CD4-positive, CD25-positive, alpha-beta regulatory T cell (primary cell): ENCODE measurements at regions not wholly inside any gene's neighbourhood (a gene's known extent, or its start where the extent isn't known, plus 50 kb on each side); places are given as distances from the start of the nearest gene placed in this dataset.

ENCODE experiments used
- ATAC-seq, 2 donors: fragments of 150-1000 bp; cut with Tn5 transposase; one replicate each; pipeline ENCODE4 v1.10.0; 2021; ENCODE audit warnings: low read depth in 2 of 2, moderate number of reproducible peaks in 2 of 2, moderate library complexity in 1 of 2
- DNase-seq, 3 donors: peaks; one replicate each; pipeline versions ENCODE4 v3.0.0 to v3.0.0-alpha.2; 2012 to 2022; ENCODE audit warnings: mixed read lengths in 1 of 3
- H3K27ac ChIP-seq: one replicate; pipeline ENCODE4 v1.7.0; 2013; ENCODE audit warnings: mild to moderate bottlenecking, low read length; ENCODE audit not compliant: insufficient read depth, poor library complexity, severe bottlenecking
- H3K27me3 ChIP-seq: one replicate; pipeline ENCODE4 v1.7.0; 2013; ENCODE audit warnings: low read length; ENCODE audit not compliant: control insufficient read depth, insufficient read depth
- H3K36me3 ChIP-seq: one replicate; pipeline ENCODE4 v1.7.0; 2013; ENCODE audit warnings: mild to moderate bottlenecking, low read length, moderate library complexity; ENCODE audit not compliant: control insufficient read depth, insufficient read depth
- H3K4me1 ChIP-seq: 2 replicates; pipeline ENCODE4 v1.7.0; 2013; ENCODE audit warnings: mild to moderate bottlenecking, low read length; ENCODE audit not compliant: insufficient read depth, control insufficient read depth, poor library complexity, severe bottlenecking
- H3K4me3 ChIP-seq: one replicate; pipeline ENCODE4 v1.7.0; 2013; ENCODE audit warnings: low read depth, mild to moderate bottlenecking, low read length, moderate library complexity
- H3K9me3 ChIP-seq, 2 experiments: 1 replicate in 1 of 2; 2 replicates in 1 of 2; pipeline ENCODE4 v1.7.0; 2013; ENCODE audit warnings: low read length in 2 of 2, mild to moderate bottlenecking in 1 of 2, moderate library complexity in 1 of 2; ENCODE audit not compliant: control insufficient read depth in 2 of 2
- H3K27ac Mint-ChIP-seq, 3 donors: one replicate each; pipeline ENCODE4 v1.8.0; 2020 to 2022; ENCODE audit warnings: mild to moderate bottlenecking in 3 of 3, mixed read lengths in 3 of 3, moderate library complexity in 2 of 3
- H3K27me3 Mint-ChIP-seq: one replicate; pipeline ENCODE4 v1.8.0; 2022; ENCODE audit warnings: mild to moderate bottlenecking, mixed read lengths
- H3K36me3 Mint-ChIP-seq: one replicate; pipeline ENCODE4 v1.8.0; 2020; ENCODE audit warnings: mixed read lengths
- H3K4me1 Mint-ChIP-seq, 4 donors: one replicate each; pipeline ENCODE4 v1.8.0; 2020 to 2022; ENCODE audit warnings: mixed read lengths in 4 of 4, mild to moderate bottlenecking in 1 of 4
- H3K4me3 Mint-ChIP-seq, 4 donors: one replicate each; pipeline ENCODE4 v1.8.0; 2020 to 2022; ENCODE audit warnings: mild to moderate bottlenecking in 4 of 4, mixed read lengths in 4 of 4, moderate library complexity in 3 of 4
- H3K9me3 Mint-ChIP-seq, 7 donors: one replicate each; pipeline ENCODE4 v1.8.0; 2020 to 2022; ENCODE audit warnings: mixed read lengths in 7 of 7, mild to moderate bottlenecking in 3 of 7, moderate library complexity in 2 of 7

DNA sequence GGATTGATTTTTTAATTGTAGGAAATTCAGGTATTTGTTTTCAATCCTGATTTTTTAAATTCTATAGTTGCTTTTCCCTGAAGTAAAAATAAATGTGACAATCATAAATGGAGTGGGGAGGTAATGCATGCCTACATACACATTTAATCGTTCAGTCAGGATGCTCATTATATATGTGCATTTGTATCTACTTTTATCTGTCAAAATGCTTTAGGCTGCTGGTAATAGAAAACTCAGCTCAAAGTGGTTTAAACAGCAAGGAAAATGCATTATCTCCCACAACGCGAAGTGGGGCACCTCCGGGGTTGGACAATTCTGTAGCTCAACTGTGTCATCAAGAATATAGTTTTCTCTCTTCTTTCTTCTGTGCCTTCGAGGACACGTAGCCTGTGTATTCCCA lies 116.4 kb upstream of the SASH1 start:
- Histone ChIP-seq H3K4me1 (no peaks in the 10 kb centered on the region), H3K27me3 (peaks cover 2% of the 10 kb centered on the region), H3K9me3 (no peaks in the 10 kb centered on the region), H3K27ac (no peak overlapping the region), H3K36me3 (no peaks in the 10 kb centered on the region), H3K4me3 (no peak overlapping the region)
- Mint-ChIP-seq H3K4me1 (no peaks in the 10 kb centered on the region), H3K9me3 (peaks cover 0 to 6% (median 0%) of the 10 kb centered on the region in 7 donors), H3K4me3 (no peak overlapping the region), H3K27me3 (peaks cover 7% of the 10 kb centered on the region), H3K36me3 (no peaks in the 10 kb centered on the region), H3K27ac (no peak overlapping the region)
- ATAC-seq (no peak), DNase-seq (no peak)

DNA sequence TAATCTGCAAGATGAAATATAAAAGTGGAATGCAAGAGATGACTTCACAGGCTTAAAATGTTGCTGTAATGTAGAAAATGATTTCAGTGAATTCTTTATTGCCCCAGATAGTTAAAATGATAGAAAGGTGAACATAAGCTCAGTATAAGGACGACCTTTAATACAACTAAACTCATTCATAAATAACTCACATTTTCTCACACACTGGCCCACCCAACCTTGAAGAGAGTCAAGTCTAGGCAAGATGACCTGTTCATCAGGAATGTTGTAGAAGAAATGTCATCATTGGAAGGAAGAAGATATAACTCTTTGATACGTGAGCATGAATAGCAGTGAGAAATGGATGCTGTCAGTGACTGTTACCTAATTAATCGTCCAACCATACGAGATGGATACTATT lies 111.1 kb upstream of the SASH1 start:
- H3K4me1 ChIP-seq = no peaks in the 10 kb centered on the region
- no peaks in the 10 kb centered on the region for H3K4me1 Mint-ChIP-seq
- H3K27ac Mint-ChIP-seq = no peak overlapping the region
- H3K9me3 Mint-ChIP-seq = peaks cover 0 to 5% (median 2%) of the 10 kb centered on the region in 7 donors
- no peak overlapping the region for H3K4me3 ChIP-seq
- no peak overlapping the region for H3K27ac ChIP-seq
- no peaks in the 10 kb centered on the region for H3K27me3 ChIP-seq
- no peaks in the 10 kb centered on the region for H3K9me3 ChIP-seq
- H3K36me3 Mint-ChIP-seq = peaks cover 4% of the 10 kb centered on the region
- H3K4me3 Mint-ChIP-seq = no peak overlapping the region
- no peaks in the 10 kb centered on the region for H3K36me3 ChIP-seq
- DNase-seq = no peak
- peaks cover 4% of the 10 kb centered on the region for H3K27me3 Mint-ChIP-seq
- ATAC-seq = no peak

DNA sequence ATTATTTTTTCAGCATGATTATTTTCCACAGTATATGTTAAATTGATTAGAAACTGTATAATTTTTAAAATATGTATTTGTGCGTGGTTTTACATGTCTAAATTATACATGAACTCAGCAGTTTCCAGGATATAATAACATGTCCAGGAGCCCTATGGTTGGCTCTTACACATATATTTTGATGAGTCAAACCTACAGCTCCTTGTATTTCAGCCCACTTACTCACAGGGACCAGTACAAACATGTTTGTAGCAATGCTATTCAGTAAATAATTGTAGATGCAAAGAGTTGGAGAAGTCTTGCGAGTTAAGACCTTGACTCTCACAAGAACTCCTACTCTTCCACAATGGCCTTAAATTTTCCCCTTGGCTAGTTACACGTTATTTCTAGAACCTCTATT lies 107.2 kb upstream of the SASH1 start:
- DNase-seq (no peak), ATAC-seq (no peak)
- no peak overlapping the region for H3K27ac ChIP-seq
- H3K36me3 Mint-ChIP-seq = peaks cover 4% of the 10 kb centered on the region
- H3K27me3 ChIP-seq = no peaks in the 10 kb centered on the region
- H3K27me3 Mint-ChIP-seq = peaks cover 4% of the 10 kb centered on the region
- no peak overlapping the region for H3K27ac Mint-ChIP-seq
- no peaks in the 10 kb centered on the region for H3K9me3 ChIP-seq
- H3K4me3 ChIP-seq = no peak overlapping the region
- no peak overlapping the region for H3K4me3 Mint-ChIP-seq
- no peaks in the 10 kb centered on the region for H3K4me1 ChIP-seq
- no peaks in the 10 kb centered on the region for H3K4me1 Mint-ChIP-seq
- H3K36me3 ChIP-seq = no peaks in the 10 kb centered on the region
- H3K9me3 Mint-ChIP-seq = peaks cover 0 to 4% (median 2%) of the 10 kb centered on the region in 7 donors

DNA sequence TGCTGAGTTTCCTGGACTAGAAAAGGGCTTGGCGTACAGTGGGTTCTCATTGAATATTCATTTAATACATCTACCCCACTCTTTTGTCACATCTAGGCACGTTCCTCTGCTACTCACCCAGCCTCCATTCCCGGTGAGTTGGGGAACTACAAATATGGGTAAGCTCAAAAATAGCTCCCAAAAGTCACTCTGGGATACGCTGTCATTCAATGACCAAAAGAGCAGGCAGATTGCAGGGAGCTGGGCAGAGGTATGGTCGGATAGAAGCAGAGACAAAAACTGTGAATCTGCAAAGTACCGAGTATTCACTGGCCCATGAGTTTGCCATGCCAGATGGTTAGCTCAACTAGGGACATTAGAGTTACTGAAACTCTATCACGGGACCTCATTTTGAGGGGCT lies 103.9 kb upstream of the SASH1 start:
- H3K27me3 ChIP-seq = no peaks in the 10 kb centered on the region
- H3K27ac ChIP-seq = no peak overlapping the region
- DNase-seq (no peak), ATAC-seq (no peak)
- Mint-ChIP-seq H3K36me3 (no peaks in the 10 kb centered on the region), H3K4me3 (no peak overlapping the region), H3K27ac (no peak overlapping the region), H3K4me1 (no peaks in the 10 kb centered on the region), H3K27me3 (peaks cover 5% of the 10 kb centered on the region), H3K9me3 (peaks cover 0 to 4% (median 0%) of the 10 kb centered on the region in 7 donors)
- H3K36me3 ChIP-seq = no peaks in the 10 kb centered on the region
- no peaks in the 10 kb centered on the region for H3K4me1 ChIP-seq
- no peaks in the 10 kb centered on the region for H3K9me3 ChIP-seq
- H3K4me3 ChIP-seq = no peak overlapping the region

DNA sequence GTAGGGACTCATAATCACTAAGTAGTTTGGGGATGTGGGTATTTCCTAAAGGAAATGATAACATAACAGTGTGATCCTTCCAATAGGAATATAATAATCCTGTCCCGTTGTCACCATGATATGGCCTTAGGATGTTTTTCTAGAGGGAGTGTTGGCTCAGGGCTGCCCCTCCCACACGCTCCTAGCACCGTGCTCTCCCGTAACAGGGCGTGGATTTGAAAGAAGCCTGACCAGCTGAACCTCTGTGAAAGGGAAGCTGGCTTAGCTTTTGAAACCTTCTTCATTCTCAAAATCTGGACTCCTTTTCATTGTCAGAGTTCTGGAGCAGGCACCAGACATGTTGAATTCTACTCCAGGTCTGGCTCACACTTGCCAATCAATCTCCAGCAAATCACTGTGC lies 103.4 kb upstream of the SASH1 start:
- no peak overlapping the region for H3K27ac Mint-ChIP-seq
- peaks cover 5% of the 10 kb centered on the region for H3K27me3 Mint-ChIP-seq
- H3K4me1 Mint-ChIP-seq = no peaks in the 10 kb centered on the region
- H3K4me3 Mint-ChIP-seq = no peak overlapping the region
- no peaks in the 10 kb centered on the region for H3K4me1 ChIP-seq
- no peaks in the 10 kb centered on the region for H3K36me3 Mint-ChIP-seq
- H3K36me3 ChIP-seq = no peaks in the 10 kb centered on the region
- H3K27ac ChIP-seq = no peak overlapping the region
- H3K9me3 Mint-ChIP-seq = peaks cover 0 to 4% (median 0%) of the 10 kb centered on the region in 7 donors
- no peaks in the 10 kb centered on the region for H3K27me3 ChIP-seq
- H3K4me3 ChIP-seq = no peak overlapping the region
- ATAC-seq = no peak
- DNase-seq = no peak
- H3K9me3 ChIP-seq = no peaks in the 10 kb centered on the region

DNA sequence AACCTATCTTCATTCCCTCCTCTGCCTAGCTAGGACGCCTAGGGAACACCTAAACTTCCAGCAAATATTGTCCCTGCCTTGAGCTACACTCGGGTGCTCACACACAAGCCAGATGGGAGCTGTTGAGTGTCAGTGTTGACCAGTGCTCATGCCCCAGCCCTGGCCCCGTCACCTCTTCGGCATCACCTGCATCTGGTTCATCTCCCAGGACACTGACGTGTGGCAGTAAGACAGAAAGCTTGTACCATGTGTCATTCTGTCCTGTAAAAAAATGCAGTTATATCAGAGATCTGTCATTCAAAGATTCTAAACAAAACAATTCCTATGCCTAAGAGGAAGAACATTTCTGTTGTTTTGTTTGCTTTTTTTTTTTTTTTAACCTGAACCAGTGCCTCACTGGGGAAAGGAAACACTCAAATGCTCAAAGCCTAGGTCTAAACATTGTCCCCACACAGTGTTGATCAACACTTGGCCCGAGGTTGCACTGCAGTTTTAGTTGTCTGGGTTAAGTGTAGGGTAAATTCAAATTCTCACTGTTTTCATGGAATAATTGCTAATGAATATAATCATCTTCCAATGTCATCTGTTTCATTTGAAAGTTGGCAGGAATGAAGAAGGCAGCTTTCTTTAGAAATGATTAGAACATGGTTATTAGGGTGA lies 102.7 kb upstream of the SASH1 start:
- Mint-ChIP-seq H3K36me3 (no peaks in the 10 kb centered on the region), H3K27me3 (peaks cover 5% of the 10 kb centered on the region), H3K27ac (no peak overlapping the region), H3K4me1 (no peaks in the 10 kb centered on the region), H3K9me3 (peaks cover 0 to 4% (median 0%) of the 10 kb centered on the region in 7 donors), H3K4me3 (no peak overlapping the region)
- Histone ChIP-seq H3K27ac (no peak overlapping the region), H3K4me1 (no peaks in the 10 kb centered on the region), H3K9me3 (no peaks in the 10 kb centered on the region), H3K27me3 (no peaks in the 10 kb centered on the region), H3K36me3 (no peaks in the 10 kb centered on the region), H3K4me3 (no peak overlapping the region)
- DNase-seq = no peak
- ATAC-seq = no peak

DNA sequence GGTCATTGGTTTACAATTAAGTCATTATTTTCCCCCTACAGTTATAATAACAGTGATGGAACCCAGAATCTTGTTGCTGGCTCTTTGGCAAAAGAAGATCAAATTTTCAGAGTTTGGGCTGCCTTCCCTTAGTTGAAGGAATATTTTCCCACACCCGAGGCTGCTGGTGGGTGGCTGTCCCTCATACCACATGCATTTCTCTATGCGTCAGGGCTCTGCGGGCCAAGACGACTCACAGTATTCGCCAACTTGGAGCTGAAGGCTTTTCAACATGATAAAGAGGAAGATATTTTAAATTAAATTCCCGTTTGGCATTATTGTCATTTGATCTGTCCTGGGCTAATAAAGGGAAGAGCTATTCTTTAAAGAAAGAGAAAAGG lies 102.2 kb upstream of the SASH1 start:
- no peaks in the 10 kb centered on the region for H3K36me3 ChIP-seq
- ATAC-seq = no peak
- Mint-ChIP-seq H3K27ac (no peak overlapping the region), H3K4me3 (no peak overlapping the region), H3K27me3 (peaks cover 5% of the 10 kb centered on the region), H3K4me1 (no peaks in the 10 kb centered on the region), H3K36me3 (no peaks in the 10 kb centered on the region), H3K9me3 (peaks cover 0 to 4% (median 0%) of the 10 kb centered on the region in 7 donors)
- no peak overlapping the region for H3K4me3 ChIP-seq
- no peaks in the 10 kb centered on the region for H3K4me1 ChIP-seq
- H3K27me3 ChIP-seq = no peaks in the 10 kb centered on the region
- H3K27ac ChIP-seq = no peak overlapping the region
- no peaks in the 10 kb centered on the region for H3K9me3 ChIP-seq
- no peak for DNase-seq

DNA sequence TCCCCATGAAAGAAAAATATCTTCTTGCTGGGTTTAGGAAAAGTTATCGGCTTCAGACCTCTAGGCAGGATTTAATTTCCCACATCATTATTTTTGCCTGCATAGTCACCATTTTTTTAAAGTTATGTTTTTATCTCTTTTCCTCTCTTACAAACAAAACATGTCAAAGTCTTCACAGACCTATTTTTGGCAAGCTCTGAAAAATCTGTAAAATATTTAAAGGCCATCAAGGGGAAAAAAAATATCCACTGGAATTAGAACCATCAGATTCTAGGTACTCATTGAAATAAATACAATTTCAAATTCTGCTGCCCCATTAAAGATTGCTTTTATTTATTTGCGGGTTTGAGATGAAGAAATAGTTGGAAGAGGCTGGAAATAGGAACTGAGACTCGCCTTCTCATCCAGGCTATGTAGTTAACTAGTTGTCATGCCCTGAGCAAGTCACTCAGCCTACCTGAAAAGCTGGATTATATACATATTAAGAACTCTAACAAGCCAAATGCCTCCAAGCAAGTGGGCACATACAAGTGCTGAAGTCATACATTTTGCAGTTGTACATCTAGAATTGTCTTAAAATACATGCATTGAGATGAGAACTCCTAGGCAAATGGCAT lies 101.7 kb upstream of the SASH1 start:
- no peak for ATAC-seq
- no peaks in the 10 kb centered on the region for H3K9me3 ChIP-seq
- peaks cover 0 to 2% (median 0%) of the 10 kb centered on the region in 7 donors for H3K9me3 Mint-ChIP-seq
- peaks cover 5% of the 10 kb centered on the region for H3K27me3 Mint-ChIP-seq
- no peaks in the 10 kb centered on the region for H3K27me3 ChIP-seq
- no peak overlapping the region for H3K4me3 Mint-ChIP-seq
- no peaks in the 10 kb centered on the region for H3K4me1 Mint-ChIP-seq
- H3K4me1 ChIP-seq = no peaks in the 10 kb centered on the region
- no peaks in the 10 kb centered on the region for H3K36me3 ChIP-seq
- no peaks in the 10 kb centered on the region for H3K36me3 Mint-ChIP-seq
- no peak overlapping the region for H3K27ac ChIP-seq
- no peak for DNase-seq
- no peak overlapping the region for H3K4me3 ChIP-seq
- no peak overlapping the region for H3K27ac Mint-ChIP-seq
